ENCODE measurements at regions not wholly inside any gene's neighbourhood (a gene's known extent, or its start where the extent isn't known, plus 50 kb on each side); places are given as distances from the start of the nearest gene placed in this dataset.

DNA sequence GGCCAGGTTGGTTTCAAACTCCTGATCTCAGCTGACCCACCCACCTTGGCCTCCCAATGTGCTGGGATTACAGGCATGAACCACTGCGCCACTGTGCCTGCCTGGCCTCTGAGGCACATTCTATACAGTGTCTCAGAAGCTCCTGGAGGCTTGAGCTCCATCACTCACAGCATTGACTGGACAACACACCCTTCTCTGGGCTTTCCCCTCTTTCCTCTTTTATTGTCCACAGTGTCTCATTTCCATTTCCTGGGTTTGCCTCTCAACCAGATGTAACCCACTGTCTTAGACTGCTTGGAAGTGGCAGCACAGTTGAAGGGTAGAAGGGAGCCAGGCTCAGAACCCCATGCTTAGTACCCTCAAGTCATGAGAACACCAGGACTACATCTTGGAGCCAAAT lies 208.1 kb downstream of the MTX2 start:
- no peak for TF ChIP-seq EP300 (IDR thresholded peaks at IDR 0.05; ENCODE audit: borderline replicate concordance)
- no peak for TF ChIP-seq TAF1 (IDR thresholded peaks at IDR 0.05; ENCODE audit: low read depth)
- no peak for TF ChIP-seq REST (IDR thresholded peaks at IDR 0.05; ENCODE audit: low read depth)
- TF ChIP-seq YY1 (IDR thresholded peaks at IDR 0.05; ENCODE audit: low read depth), result no peak
- TF ChIP-seq TEAD4 (IDR thresholded peaks at IDR 0.05), result no peak
- no peak for TF ChIP-seq RAD21 (IDR thresholded peaks at IDR 0.05; ENCODE audit: low read depth)
